GM12874 (cell line): ENCODE measurements at regions not wholly inside any gene's neighbourhood (a gene's known extent, or its start where the extent isn't known, plus 50 kb on each side); places are given as distances from the start of the nearest gene placed in this dataset.

Experiments used
- TF ChIP-seq, protein P1 (sequence below): IDR thresholded peaks from 2 replicates; pipeline ENCODE4 v1.5.1; 2011; ENCODE audit warnings: low read depth, mild to moderate bottlenecking, control low read depth, low read length, moderate library complexity; ENCODE audit not compliant: insufficient read depth

DNA sequence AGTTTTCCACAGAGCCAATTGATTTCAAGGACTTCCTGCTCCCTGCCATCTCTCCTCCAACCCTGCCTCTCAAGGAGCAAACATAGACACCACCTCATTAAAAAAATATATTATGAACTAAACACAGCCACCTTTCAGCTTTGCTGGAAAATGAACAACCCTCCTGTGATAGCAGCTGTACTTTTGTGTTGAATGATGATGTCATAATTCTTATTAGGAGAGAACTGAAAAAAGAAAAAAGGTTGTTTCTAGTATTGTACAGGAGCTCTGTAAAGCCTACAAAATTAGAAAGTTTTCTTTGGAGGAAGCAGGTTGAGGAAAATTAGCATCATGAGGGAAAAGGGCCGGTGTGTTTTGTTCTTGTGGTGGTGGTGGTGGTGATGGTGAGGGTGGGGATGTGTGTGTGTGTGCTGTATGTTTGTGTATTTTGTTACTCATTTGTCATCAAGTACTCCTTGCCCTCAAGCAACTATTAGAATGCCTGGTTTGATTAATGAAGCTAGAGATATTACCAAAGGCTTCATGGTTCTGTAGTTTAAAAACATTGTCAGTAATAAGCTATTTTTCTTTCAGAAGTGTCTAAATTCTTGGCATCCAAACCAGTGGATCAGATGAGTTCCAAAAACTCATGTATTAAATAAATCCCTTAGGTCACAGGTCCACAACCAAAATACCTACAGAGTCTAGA lies 405.9 kb downstream of the TLE4 start:
- TF ChIP-seq, protein P1, sequence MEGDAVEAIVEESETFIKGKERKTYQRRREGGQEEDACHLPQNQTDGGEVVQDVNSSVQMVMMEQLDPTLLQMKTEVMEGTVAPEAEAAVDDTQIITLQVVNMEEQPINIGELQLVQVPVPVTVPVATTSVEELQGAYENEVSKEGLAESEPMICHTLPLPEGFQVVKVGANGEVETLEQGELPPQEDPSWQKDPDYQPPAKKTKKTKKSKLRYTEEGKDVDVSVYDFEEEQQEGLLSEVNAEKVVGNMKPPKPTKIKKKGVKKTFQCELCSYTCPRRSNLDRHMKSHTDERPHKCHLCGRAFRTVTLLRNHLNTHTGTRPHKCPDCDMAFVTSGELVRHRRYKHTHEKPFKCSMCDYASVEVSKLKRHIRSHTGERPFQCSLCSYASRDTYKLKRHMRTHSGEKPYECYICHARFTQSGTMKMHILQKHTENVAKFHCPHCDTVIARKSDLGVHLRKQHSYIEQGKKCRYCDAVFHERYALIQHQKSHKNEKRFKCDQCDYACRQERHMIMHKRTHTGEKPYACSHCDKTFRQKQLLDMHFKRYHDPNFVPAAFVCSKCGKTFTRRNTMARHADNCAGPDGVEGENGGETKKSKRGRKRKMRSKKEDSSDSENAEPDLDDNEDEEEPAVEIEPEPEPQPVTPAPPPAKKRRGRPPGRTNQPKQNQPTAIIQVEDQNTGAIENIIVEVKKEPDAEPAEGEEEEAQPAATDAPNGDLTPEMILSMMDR = no peak

GRCh38 chr9:79977074-79977435 lies 405.3 kb downstream of the TLE4 start:
- TF ChIP-seq, protein P1 = no peak

DNA sequence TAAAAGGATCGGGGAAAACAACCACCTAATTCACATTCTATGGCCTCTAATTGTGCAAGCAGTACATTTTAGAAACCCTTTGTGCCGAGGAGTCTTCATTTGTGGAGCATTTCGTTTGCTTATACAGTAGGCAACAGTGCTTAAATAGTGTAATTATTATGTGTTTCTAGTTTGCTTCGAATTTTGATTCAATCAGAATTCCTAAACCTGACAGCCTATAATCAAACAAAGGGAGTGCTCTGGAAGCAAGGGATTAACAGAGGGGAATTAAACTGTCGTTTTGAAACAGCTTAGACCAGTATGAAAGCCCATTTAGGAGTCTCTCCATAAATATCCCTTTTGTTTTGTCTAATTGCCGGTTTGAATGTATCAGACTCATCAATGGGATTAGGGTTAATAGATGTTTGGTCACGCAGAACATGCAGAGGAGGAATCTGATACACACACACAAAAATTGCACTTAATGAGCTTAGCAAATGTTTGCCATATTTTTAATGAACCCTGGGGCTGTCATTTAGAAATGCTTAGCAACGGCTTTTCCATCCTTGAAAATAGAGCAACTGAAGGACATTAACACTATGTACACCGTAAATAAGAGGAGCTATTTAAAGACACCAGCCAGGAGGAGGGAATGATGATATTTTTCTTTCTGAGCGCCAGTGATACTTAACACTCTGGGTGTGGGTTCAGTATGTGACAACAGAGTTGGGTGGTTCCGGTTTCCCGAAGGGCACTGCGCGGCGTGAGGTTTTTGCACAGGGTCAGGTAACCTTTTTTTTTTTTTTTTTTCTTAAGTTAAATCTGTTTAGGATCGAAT lies 404.7 kb downstream of the TLE4 start:
- TF ChIP-seq, protein P1 = no peak

DNA sequence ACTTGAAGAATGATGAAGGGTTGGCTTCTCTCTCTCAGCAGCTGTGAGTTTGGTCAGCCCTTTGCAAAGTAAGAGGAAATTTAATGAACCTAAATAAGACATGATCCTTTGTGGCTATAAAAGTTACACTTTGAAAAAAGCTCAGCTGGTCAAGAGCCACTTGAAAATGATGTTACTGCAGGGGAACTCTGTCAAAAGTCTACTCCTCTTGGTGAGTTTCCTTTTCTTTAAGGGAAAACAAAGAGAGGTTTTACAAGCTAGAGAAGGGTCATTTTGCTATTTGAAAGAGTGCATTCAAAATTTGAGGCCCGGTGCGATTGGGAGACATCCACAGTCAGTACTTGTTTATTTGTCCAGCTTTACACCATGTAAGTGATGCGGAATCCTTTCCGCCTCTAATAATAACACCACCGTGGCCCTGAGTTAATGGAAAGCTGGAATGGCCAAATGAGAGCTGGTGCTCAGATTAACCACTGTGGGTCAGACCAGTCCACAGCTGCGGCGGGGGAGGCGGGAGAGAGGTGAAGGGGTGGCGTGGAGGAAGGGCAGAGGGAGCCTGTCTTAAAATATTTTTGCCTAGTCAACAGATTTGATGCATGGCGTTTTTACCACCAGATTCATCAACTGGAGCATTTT lies 404.0 kb downstream of the TLE4 start:
- TF ChIP-seq, protein P1 = no peak

DNA sequence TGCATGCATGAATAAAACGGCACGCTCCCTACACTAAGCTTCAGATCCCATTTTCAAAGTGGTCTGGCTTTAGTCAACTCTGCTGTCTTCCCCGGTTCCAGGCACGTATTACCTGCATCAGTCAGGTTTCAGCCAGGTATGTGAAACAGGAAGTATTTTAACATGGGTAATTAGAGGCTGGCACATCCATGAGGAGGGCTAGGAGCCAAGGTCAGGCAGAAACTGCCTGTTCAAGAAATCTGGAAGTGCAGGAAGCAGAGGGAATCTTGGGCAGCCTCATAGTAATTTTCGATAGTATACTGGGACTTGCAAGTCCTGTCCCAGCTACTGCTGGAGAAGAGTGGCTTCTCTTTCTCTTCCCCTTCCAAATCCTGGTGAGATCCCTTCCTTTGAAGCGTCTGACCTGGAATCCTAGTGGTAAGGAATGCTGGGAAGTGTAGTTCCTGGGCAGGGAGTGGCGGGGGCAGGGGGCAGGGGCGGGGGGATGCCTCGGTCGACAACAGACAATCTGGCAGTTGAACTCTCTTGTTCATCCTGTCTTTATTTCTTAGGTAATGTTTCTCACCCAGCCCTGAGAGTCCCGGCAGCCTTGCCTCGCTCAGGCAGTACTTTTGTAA lies 403.1 kb downstream of the TLE4 start:
- TF ChIP-seq, protein P1 = no peak

DNA sequence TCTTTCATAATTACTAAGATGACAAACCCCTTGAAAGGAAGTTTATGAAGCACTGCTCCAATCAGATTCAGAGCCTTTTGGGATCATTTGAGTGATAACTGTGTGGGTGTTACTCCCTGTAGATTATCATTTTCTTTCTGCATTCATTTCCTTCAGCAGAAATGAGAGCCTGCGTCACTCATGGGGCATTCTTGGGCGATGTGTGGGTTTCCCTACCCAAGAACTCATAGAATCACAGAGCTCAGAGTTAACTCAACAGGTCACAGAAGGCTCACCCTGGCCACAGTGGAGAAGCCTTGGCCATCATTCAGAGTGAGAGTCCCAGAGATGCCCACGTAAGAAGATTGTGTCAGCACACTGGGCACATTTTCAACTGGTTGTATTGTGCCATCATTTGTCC lies 401.9 kb downstream of the TLE4 start:
- TF ChIP-seq, protein P1 = no peak

DNA sequence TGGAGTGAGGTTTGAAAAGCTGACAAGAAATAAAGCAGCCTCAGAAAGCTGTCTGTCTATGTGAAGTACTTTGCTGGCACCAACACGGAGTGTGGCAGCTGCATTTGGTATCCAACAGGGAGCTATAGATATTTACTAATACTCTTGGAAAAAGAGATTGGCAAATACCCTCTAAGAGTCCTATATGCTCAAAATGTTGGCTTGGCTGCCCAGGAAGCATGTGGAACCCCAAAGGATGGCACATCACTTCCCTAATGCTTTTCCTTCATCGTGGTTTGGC lies 398.3 kb downstream of the TLE4 start:
- TF ChIP-seq, protein P1 = no peak
